K562 (cell line): ENCODE measurements at regions not wholly inside any gene's neighbourhood (a gene's known extent, or its start where the extent isn't known, plus 50 kb on each side); places are given as distances from the start of the nearest gene placed in this dataset.

Source experiments
- ATAC-seq: fragments of 200-7000 bp; cut with Tn5 transposase; 3 replicates; pipeline ENCODE4 v1.9.1; 2020; ENCODE audit warnings: moderate library complexity
- BruUV-seq: library from RNA; stranded (reverse); fragments of 400-500 nt; replicated peaks from 2 replicates; lab custom pipeline; 2021; lab: Mats Ljungman, UMichigan
- CTCF ChIA-PET: fragments of 300-600 bp; formaldehyde crosslinking; extraction: SDS; loops from one replicate; lab custom pipeline; 2021; ENCODE audit warnings: low intra/inter-chr PET ratio; lab: Yijun Ruan, JAX
- POLR2A ChIA-PET: fragments of 300-600, 350-650 bp; sonication (Branson Sonifier 250); formaldehyde crosslinking; extraction: SDS; loops from one replicate; lab custom pipeline; 2021; ENCODE audit warnings: antibody characterized with exemption, inconsistent platforms; lab: Yijun Ruan, JAX
- DNase-seq, 4 experiments: peaks; one replicate each; pipeline versions ENCODE4 v3.0.0 to v3.0.0-alpha.2; 2011 to 2018; ENCODE audit warnings: low spot score in 3 of 4, mixed read lengths in 3 of 4; ENCODE audit errors: extremely low read depth in 1 of 4
- FAIRE-seq: peaks from 2 replicates; lab custom pipeline; 2011; peaks lifted over from hg19 to GRCh38; lab: Jason Lieb, UNC
- H2AFZ ChIP-seq: 2 replicates; pipeline ENCODE4 v1.6.0; 2011; ENCODE audit warnings: low read depth, low read length, control low read depth, inconsistent platforms
- H3K27ac ChIP-seq: fragments of 200-600 bp; 3 replicates; pipeline ENCODE4 v1.8.0; 2011; ENCODE audit warnings: low read depth, mild to moderate bottlenecking, control low read depth, inconsistent platforms, low read length, moderate library complexity, mixed read lengths; ENCODE audit errors: extremely low read depth
- H3K27me3 ChIP-seq, 2 experiments: fragments of 300-600 bp in 1 of 2; 2 replicates in 1 of 2; 3 replicates in 1 of 2; pipeline versions ENCODE4 v1.6.0 to v1.8.0; 2011; ENCODE audit warnings: inconsistent platforms in 2 of 2, low read length in 2 of 2, mild to moderate bottlenecking in 1 of 2, mixed read lengths in 1 of 2, moderate library complexity in 1 of 2; ENCODE audit not compliant: control insufficient read depth in 2 of 2, insufficient read depth in 2 of 2
- H3K36me3 ChIP-seq: fragments of 300-600 bp; 3 replicates; pipeline ENCODE4 v1.8.0; 2011; ENCODE audit warnings: mild to moderate bottlenecking, low read length, inconsistent platforms; ENCODE audit not compliant: control insufficient read depth, insufficient read depth
- H3K4me1 ChIP-seq, 2 experiments: fragments of 200-600 bp in 1 of 2; replicated peaks in 1 of 2; 2 replicates in 1 of 2; 3 replicates in 1 of 2; pipeline versions ENCODE4 v1.5.1 to v1.8.0; 2011; ENCODE audit warnings: inconsistent platforms in 2 of 2, low read length in 2 of 2, mild to moderate bottlenecking in 1 of 2, mixed read lengths in 1 of 2, moderate library complexity in 1 of 2; ENCODE audit not compliant: control insufficient read depth in 2 of 2, insufficient read depth in 2 of 2
- H3K4me2 ChIP-seq: 2 replicates; pipeline ENCODE4 v1.6.1; 2011; ENCODE audit warnings: low read length, control low read depth, inconsistent platforms, mixed read lengths; ENCODE audit not compliant: insufficient read depth
- H3K4me3 ChIP-seq: fragments of 200-600 bp; sonication (generic), shearing (Covaris generic); 2 replicates; pipeline ENCODE4 v1.5.1; 2016; ENCODE audit warnings: control low read depth, inconsistent platforms
- H3K79me2 ChIP-seq: fragments of 200-600 bp; 3 replicates; pipeline ENCODE4 v1.8.0; 2011; ENCODE audit warnings: low read length, inconsistent platforms; ENCODE audit not compliant: control insufficient read depth, insufficient read depth
- H3K9ac ChIP-seq, 2 experiments: 2 replicates each; pipeline versions ENCODE4 v1.6.0 to v1.6.1; 2011; ENCODE audit warnings: low read depth in 2 of 2, low read length in 2 of 2, control low read depth in 1 of 2, inconsistent platforms in 1 of 2, mild to moderate bottlenecking in 1 of 2, mixed read lengths in 1 of 2; ENCODE audit not compliant: insufficient read depth in 1 of 2
- H3K9me1 ChIP-seq: one replicate; pipeline ENCODE4 v1.6.0; 2011; ENCODE audit warnings: inconsistent platforms, mild to moderate bottlenecking, low read length, moderate library complexity; ENCODE audit not compliant: control insufficient read depth, insufficient read depth
- H3K9me3 ChIP-seq: replicated peaks from 2 replicates; pipeline ENCODE4 v1.5.1; 2011; ENCODE audit warnings: low read depth, low read length, inconsistent platforms; ENCODE audit not compliant: control insufficient read depth, insufficient read depth
- H4K20me1 ChIP-seq: replicated peaks from 2 replicates; pipeline ENCODE4 v1.6.1; 2011; ENCODE audit warnings: low read length, inconsistent platforms, mixed read lengths; ENCODE audit not compliant: control insufficient read depth, insufficient read depth
- GTF2F1 ChIP-seq: IDR thresholded peaks from 2 replicates; pipeline ENCODE4 v1.6.1; 2011; ENCODE audit warnings: low read depth, low read length, improper control_type of control experiment
- MEF2A ChIP-seq: IDR thresholded peaks from 2 replicates; pipeline ENCODE4 v1.6.1; 2011; ENCODE audit warnings: low read depth, mild to moderate bottlenecking, low read length, moderate library complexity; ENCODE audit not compliant: control insufficient read depth
- RFX7 ChIP-seq: fragments of 250-450 bp; sonication (Bioruptor Pico); IDR thresholded peaks from 2 replicates; pipeline ENCODE4 v1.5.1; 2021; ENCODE audit warnings: mild to moderate bottlenecking
- ZBTB33 ChIP-seq: sonication (generic); formaldehyde crosslinking; IDR thresholded peaks from 2 replicates; pipeline ENCODE4 v1.8.1; 2023; ENCODE audit warnings: mild to moderate bottlenecking, missing genetic modification reagents
- ZFP91 ChIP-seq: sonication (generic); formaldehyde crosslinking; IDR thresholded peaks from 2 replicates; pipeline ENCODE4 v1.8.0; 2022; ENCODE audit warnings: mild to moderate bottlenecking, missing genetic modification reagents
- ZNF316 ChIP-seq: fragments of 450-650 bp; IDR thresholded peaks from 2 replicates; pipeline ENCODE4 v1.6.1; 2016
- ZNF398 ChIP-seq: fragments of 250-450 bp; sonication (Bioruptor Pico); IDR thresholded peaks from 2 replicates; pipeline ENCODE4 v1.8.0; 2021; ENCODE audit warnings: moderate library complexity, mild to moderate bottlenecking, inconsistent platforms
- ZNF609 ChIP-seq: sonication (generic); formaldehyde crosslinking; IDR thresholded peaks from 2 replicates; pipeline ENCODE4 v1.8.1; 2023; ENCODE audit warnings: missing genetic modification reagents, mild to moderate bottlenecking, borderline replicate concordance
- ZNF644 ChIP-seq: fragments of 200-800 bp; sonication (Bioruptor generic); IDR thresholded peaks from 2 replicates; pipeline ENCODE4 v1.6.1; 2016; ENCODE audit warnings: low read depth, missing genetic modification characterization, missing compliant biosample characterization
- ZNF75A ChIP-seq: fragments of 450-650 bp; formaldehyde crosslinking; IDR thresholded peaks from 2 replicates; pipeline ENCODE4 v1.4.0; 2020; ENCODE audit warnings: mild to moderate bottlenecking
- in situ Hi-C: fragments of 300-500 bp; cut with MboI; formaldehyde crosslinking; loops from 4 replicates; pipeline ENCODE4 v1.15.0; 2018; ENCODE audit warnings: inconsistent platforms, mixed read lengths
- intact Hi-C: fragments of 100-400 bp; cut with micrococcal nuclease; formaldehyde crosslinking; loops from 2 replicates; pipeline ENCODE4 v1.14.2; 2022

- no peak for TF ChIP-seq ZNF609 (CRISPR knock-in tag)
- TF ChIP-seq ZNF644 (tag): no peak
Observed at GRCh38 chr6:53410508-53411258, 61.9 kb upstream of the ELOVL5 start (continued).

GRCh38 chr6:53408826-53409225 is 60.1 kb upstream of the ELOVL5 start:
- H3K9me3 ChIP-seq: no peaks in the 10 kb centered on the region
- intact Hi-C loops: no loop called here
- TF ChIP-seq ZFP91 (CRISPR knock-in tag) (no peak), ZBTB33 (CRISPR knock-in tag) (no peak), RFX7 (CRISPR knock-in tag) (no peak), MEF2A (no peak), ZNF75A (CRISPR knock-in tag) (no peak), ZNF316 (peak; percentile 91), GTF2F1 (no peak), ZNF398 (CRISPR knock-in tag) (no peak)

More at GRCh38 chr6:53408826-53409225, 60.1 kb upstream of the ELOVL5 start:
- H3K4me3 ChIP-seq: no peak overlapping the region
- no TSS peak for BruUV-seq
- peaks cover 0 to 7% of the 10 kb centered on the region in 2 experiments; a peak in 2 of 5 replicates for H3K27me3 ChIP-seq
- FAIRE-seq (no peak), ATAC-seq (no peak), DNase-seq (no peak)
- H3K9me1 ChIP-seq: no peaks in the 10 kb centered on the region
- H3K27ac ChIP-seq: no peak overlapping the region
- in situ Hi-C loops: no loop called here
- H3K4me1 ChIP-seq: no peaks in the 10 kb centered on the region; a peak in 1 of 5 replicates
- CTCF ChIA-PET: no interaction called here
- H3K9ac ChIP-seq: no peak overlapping the region
- POLR2A ChIA-PET: interaction anchor here (0.8 kb wide), 1 partner anchor 49 kb away, joined by 3 read pairs; no protein-coding TSS in a partner anchor
- no peaks in the 10 kb centered on the region for H3K79me2 ChIP-seq
- no peak overlapping the region for H2AFZ ChIP-seq
- H4K20me1 ChIP-seq: no peaks in the 10 kb centered on the region
- H3K4me2 ChIP-seq: no peak overlapping the region
- no peaks in the 10 kb centered on the region for H3K36me3 ChIP-seq
